ENCODE measurements at regions not wholly inside any gene's neighbourhood (a gene's known extent, or its start where the extent isn't known, plus 50 kb on each side); places are given as distances from the start of the nearest gene placed in this dataset.

- no peak for TF ChIP-seq CTCF (IDR thresholded peaks at IDR 0.05)
- no peak for TF ChIP-seq POLR2A (IDR thresholded peaks at IDR 0.05)
Measured at GRCh38 chr2:2796207-2796606, 465.1 kb upstream of the MYT1L start.

All from right lobe of liver (tissue), 4 donors.